Right lobe of liver (tissue), 6 donors: ENCODE measurements at regions not wholly inside any gene's neighbourhood (a gene's known extent, or its start where the extent isn't known, plus 50 kb on each side); places are given as distances from the start of the nearest gene placed in this dataset.

Source experiments
- ATAC-seq, 4 donors: fragments of 200-7000 bp; cut with Tn5 transposase; one replicate each; pipeline ENCODE4 v1.9.1; 2020; ENCODE audit warnings: mild to moderate bottlenecking in 4 of 4, moderate library complexity in 4 of 4
- DNase-seq, 3 donors: peaks; one replicate each; pipeline ENCODE4 v3.0.0-alpha.2; 2020
- H3K27ac ChIP-seq, 3 donors: fragments of 200-600 bp; one replicate each; pipeline ENCODE4 v1.8.0; 2022
- H3K27me3 ChIP-seq, 2 donors: fragments of 200-600 bp; one replicate each; pipeline ENCODE4 v1.8.0; 2022
- H3K36me3 ChIP-seq, 4 donors: fragments of 200-600 bp; sonication (generic) in 1 of 4; one replicate each; pipeline versions ENCODE4 v1.5.1 to v1.8.0; 2017 to 2022; ENCODE audit warnings: control low read depth in 1 of 4
- H3K4me1 ChIP-seq, 4 donors: fragments of 200-600 bp; sonication (generic) in 1 of 4; one replicate each; pipeline versions ENCODE4 v1.5.1 to v1.8.0; 2017 to 2022; ENCODE audit warnings: control low read depth in 1 of 4
- H3K4me3 ChIP-seq, 3 donors: fragments of 200-600 bp; one replicate each; pipeline ENCODE4 v1.8.0; 2022
- H3K9me3 ChIP-seq, 4 donors: fragments of 200-600 bp; sonication (generic) in 1 of 4; one replicate each; pipeline versions ENCODE4 v1.5.1 to v1.8.0; 2017 to 2022; ENCODE audit warnings: control low read depth in 1 of 4
- CTCF ChIP-seq, 4 donors: fragments of 200-600 bp in 3 of 4; fragments of 450-650 bp in 1 of 4; IDR thresholded peaks; one replicate each; pipeline versions ENCODE4 v1.5.1 to v1.8.0; 2016 to 2022; ENCODE audit warnings: antibody characterized with exemption in 4 of 4, mild to moderate bottlenecking in 2 of 4
- POLR2A ChIP-seq: fragments of 450-650 bp; IDR thresholded peaks from one replicate; pipeline ENCODE4 v1.6.1; 2017; ENCODE audit warnings: antibody characterized with exemption, mild to moderate bottlenecking
- WGBS: methylation state at CpG from one replicate; pipeline ENCODE4 v1.1.6; 2018; ENCODE audit warnings: low coverage, low lambda C conversion rate; ENCODE audit not compliant: insufficient coverage; ENCODE audit errors: missing lambda C conversion rate; 5-methylcytosine and 5-hydroxymethylcytosine counted together
- intact Hi-C, 2 donors: fragments of 100-400 bp; cut with DNase I; formaldehyde crosslinking; loops; one replicate each; pipeline versions ENCODE4 v1.11.2 to v1.14.1; 2022
- donor health status: DM: no; HTN: yes; CAD: no.
- donor health status: DM: no; HTN: no; CAD: no.
- donor health status: DM: no; HTN: no; CAD: no.
- donor health status: DM: no; HTN: yes; CAD: no.
- donor health status: DM: no; HTN: yes; CAD: no.

GRCh38 chr1:244964112-244964971 lies 100.0 kb upstream of the HNRNPU start:
- WGBS, result 26% methylated on average over 11 of the region's 11 CpGs
- Histone ChIP-seq H3K4me1 (peaks cover 0 to 5% (median 2%) of the 10 kb centered on the region in 4 donors), H3K27me3 (no peaks in the 10 kb centered on the region), H3K36me3 (no peaks in the 10 kb centered on the region), H3K27ac (no peak overlapping the region), H3K4me3 (no peak overlapping the region), H3K9me3 (no peaks in the 10 kb centered on the region)
- intact Hi-C loops, result no loop called here
- DNase-seq, result no peak
- TF ChIP-seq CTCF (IDR thresholded peaks at IDR 0.05) (no peak), POLR2A (no peak)
- peak in 2 of 4 donors; percentile 36 to 45 for ATAC-seq

GRCh38 chr1:244963231-244963826 lies 99.0 kb upstream of the HNRNPU start:
- 89% methylated on average over 7 of the region's 7 CpGs for WGBS
- intact Hi-C loops, result no loop called here
- H3K4me1 ChIP-seq, result no peaks in the 10 kb centered on the region
- H3K36me3 ChIP-seq, result no peaks in the 10 kb centered on the region
- no peak overlapping the region for H3K27ac ChIP-seq
- no peaks in the 10 kb centered on the region for H3K27me3 ChIP-seq
- ATAC-seq (no peak), DNase-seq (no peak)
- TF ChIP-seq POLR2A (no peak), CTCF (IDR thresholded peaks at IDR 0.05) (no peak)
- no peak overlapping the region for H3K4me3 ChIP-seq
- no peaks in the 10 kb centered on the region for H3K9me3 ChIP-seq

GRCh38 chr1:244962130-244962529 lies 97.8 kb upstream of the HNRNPU start:
- no peak for DNase-seq
- no peak for ATAC-seq
- Histone ChIP-seq H3K4me1 (no peaks in the 10 kb centered on the region), H3K27ac (no peak overlapping the region), H3K9me3 (no peaks in the 10 kb centered on the region), H3K4me3 (no peak overlapping the region), H3K27me3 (no peaks in the 10 kb centered on the region), H3K36me3 (no peaks in the 10 kb centered on the region)
- TF ChIP-seq POLR2A (no peak), CTCF (IDR thresholded peaks at IDR 0.05) (no peak)
- intact Hi-C loops, result no loop called here
- WGBS, result 70% methylated on average over 3 of the region's 3 CpGs

GRCh38 chr1:244960904-244961303 lies 96.6 kb upstream of the HNRNPU start:
- TF ChIP-seq CTCF (IDR thresholded peaks at IDR 0.05) (no peak), POLR2A (no peak)
- 100% methylated on average over 2 of the region's 4 CpGs for WGBS
- no peak for ATAC-seq

More at GRCh38 chr1:244960904-244961303, 96.6 kb upstream of the HNRNPU start:
- Histone ChIP-seq H3K9me3 (no peaks in the 10 kb centered on the region), H3K27me3 (no peaks in the 10 kb centered on the region), H3K27ac (no peak overlapping the region), H3K4me1 (no peaks in the 10 kb centered on the region), H3K4me3 (no peak overlapping the region), H3K36me3 (no peaks in the 10 kb centered on the region)
- intact Hi-C loops, result no loop called here
- DNase-seq, result no peak
